ENCODE measurements at regions not wholly inside any gene's neighbourhood (a gene's known extent, or its start where the extent isn't known, plus 50 kb on each side); places are given as distances from the start of the nearest gene placed in this dataset.
A peak's percentile ranks its signal among the peaks of the same experiment; 100 is the strongest.
"Not testable (repeated sequence)": the region's sequence is repeated elsewhere in the genome, so short reads cannot be mapped to it uniquely, and the experiment has no call there.

DNA sequence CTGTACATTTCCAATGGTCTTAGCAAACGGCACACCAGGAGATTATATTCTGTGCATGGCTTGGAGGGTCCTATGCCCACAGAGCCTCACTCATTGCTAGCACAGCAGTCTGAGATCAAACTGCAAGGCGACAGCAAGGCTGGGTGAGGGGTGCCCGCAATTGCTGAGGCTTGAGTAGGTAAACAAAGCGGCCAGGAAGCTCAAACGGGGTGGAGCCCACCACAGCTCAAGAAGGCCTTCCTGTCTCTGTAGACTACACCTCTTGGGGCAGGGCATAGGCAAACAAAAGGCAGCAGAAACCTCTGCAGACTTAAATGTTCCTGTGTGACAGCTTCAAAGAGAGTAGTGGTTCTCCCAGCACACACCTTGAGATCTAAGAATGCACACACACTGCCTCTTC is 91.3 kb downstream of the OR4A5 start:
- H3K4me1 ChIP-seq; intact Hi-C loops (cut with DNase I); H3K36me3 ChIP-seq; H3K27ac ChIP-seq; ATAC-seq; H3K27me3 ChIP-seq; H3K4me3 ChIP-seq: not testable (repeated sequence)
- DNase-seq: peak; percentile 10
- H3K9me3 ChIP-seq: peaks cover 20% of the 10 kb centered on the region

DNA sequence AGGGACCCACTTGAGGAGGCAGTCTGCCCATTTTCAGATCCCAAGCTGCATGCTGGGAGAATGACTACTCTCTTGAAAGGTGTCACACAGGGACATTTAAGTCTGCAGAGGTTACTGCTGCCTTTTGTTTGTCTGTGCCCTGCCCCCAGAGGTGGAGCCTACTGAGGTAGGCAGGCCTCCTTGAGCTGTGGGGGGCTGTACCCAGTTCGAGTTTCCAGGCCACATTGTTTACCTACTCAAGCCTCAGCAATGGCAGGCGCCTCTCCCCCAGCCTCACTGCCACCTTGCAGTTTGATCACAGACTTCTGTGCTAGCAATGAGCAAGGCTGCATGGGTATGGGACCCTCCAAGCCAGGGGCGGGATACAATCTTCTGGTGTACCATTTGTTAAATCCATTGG is 126.0 kb downstream of the OR4A5 start:
- Histone ChIP-seq H3K36me3 (no peaks in the 10 kb centered on the region), H3K4me1 (no peaks in the 10 kb centered on the region), H3K4me3 (no peak overlapping the region), H3K27me3 (no peaks in the 10 kb centered on the region), H3K9me3 (peaks cover 28% of the 10 kb centered on the region), H3K27ac (no peak overlapping the region)
- intact Hi-C loops (cut with DNase I): no loop called here
- no peak for TF ChIP-seq CTCF (IDR thresholded peaks at IDR 0.05)
- no peak for DNase-seq
- no peak for ATAC-seq

DNA sequence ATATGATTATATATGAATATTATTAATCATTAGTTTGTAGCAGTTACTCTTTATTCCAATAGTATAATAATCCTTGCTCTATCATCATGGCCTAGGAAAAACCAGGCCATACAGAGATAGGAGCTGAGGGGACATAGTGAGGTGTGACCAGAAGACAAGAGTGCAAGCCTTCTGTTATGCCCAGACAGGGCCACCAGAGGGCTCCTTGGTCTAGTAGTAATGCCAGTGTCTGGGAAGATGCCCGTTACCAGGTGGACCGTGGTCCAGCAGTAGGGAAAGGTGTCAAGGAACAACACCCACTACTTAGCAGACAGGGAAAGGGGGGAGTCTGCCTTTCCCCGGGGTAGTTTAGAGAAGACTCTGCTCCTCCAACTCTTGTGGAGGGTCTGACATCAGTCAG is 148.4 kb downstream of the OR4A5 start:
- H3K4me1 ChIP-seq; H3K4me3 ChIP-seq; DNase-seq; intact Hi-C loops (cut with DNase I); H3K36me3 ChIP-seq; H3K27me3 ChIP-seq; ATAC-seq; H3K27ac ChIP-seq: not testable (repeated sequence)
- H3K9me3 ChIP-seq: peaks cover 38% of the 10 kb centered on the region
